Suprapubic skin (tissue), 3 donors: ENCODE measurements at regions not wholly inside any gene's neighbourhood (a gene's known extent, or its start where the extent isn't known, plus 50 kb on each side); places are given as distances from the start of the nearest gene placed in this dataset.

Experiments used
- EP300 ChIP-seq: sonication (generic); formaldehyde crosslinking; IDR thresholded peaks from one replicate; pipeline ENCODE4 v1.6.1; 2017; ENCODE audit warnings: antibody characterized with exemption
- POLR2A ChIP-seq, 2 donors: fragments of 450-650 bp; IDR thresholded peaks; one replicate each; pipeline ENCODE4 v1.6.1; 2017; ENCODE audit warnings: antibody characterized with exemption in 2 of 2, mild to moderate bottlenecking in 2 of 2, moderate library complexity in 2 of 2
- TF ChIP-seq, protein P1 (sequence below), 2 donors: fragments of 200-600 bp in 1 of 2; fragments of 450-650 bp in 1 of 2; sonication (generic) in 1 of 2; IDR thresholded peaks; one replicate each; pipeline ENCODE4 v1.5.1; 2016 to 2019; ENCODE audit warnings: antibody characterized with exemption in 2 of 2, mild to moderate bottlenecking in 1 of 2, moderate library complexity in 1 of 2

DNA sequence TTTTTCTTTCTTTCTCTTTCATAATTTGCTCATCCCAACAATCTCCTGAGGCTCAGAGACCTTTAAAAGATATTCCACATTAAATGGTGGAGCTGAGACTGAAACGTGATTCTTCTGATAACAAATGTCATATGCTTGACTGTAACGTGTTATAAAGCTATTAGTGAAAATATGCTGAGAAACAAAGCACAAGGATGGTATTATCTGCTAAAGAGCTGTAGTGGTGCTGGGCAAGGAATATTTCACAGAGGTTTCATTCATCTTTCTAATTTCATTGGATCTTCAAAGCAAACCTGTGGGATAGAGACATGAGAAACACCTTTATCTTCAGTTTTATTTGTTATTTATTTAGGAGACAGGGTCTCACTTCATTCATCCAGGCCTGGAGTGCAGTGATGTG, 98.1 kb upstream of the WLS start:
- TF ChIP-seq, protein P1, sequence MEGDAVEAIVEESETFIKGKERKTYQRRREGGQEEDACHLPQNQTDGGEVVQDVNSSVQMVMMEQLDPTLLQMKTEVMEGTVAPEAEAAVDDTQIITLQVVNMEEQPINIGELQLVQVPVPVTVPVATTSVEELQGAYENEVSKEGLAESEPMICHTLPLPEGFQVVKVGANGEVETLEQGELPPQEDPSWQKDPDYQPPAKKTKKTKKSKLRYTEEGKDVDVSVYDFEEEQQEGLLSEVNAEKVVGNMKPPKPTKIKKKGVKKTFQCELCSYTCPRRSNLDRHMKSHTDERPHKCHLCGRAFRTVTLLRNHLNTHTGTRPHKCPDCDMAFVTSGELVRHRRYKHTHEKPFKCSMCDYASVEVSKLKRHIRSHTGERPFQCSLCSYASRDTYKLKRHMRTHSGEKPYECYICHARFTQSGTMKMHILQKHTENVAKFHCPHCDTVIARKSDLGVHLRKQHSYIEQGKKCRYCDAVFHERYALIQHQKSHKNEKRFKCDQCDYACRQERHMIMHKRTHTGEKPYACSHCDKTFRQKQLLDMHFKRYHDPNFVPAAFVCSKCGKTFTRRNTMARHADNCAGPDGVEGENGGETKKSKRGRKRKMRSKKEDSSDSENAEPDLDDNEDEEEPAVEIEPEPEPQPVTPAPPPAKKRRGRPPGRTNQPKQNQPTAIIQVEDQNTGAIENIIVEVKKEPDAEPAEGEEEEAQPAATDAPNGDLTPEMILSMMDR (IDR thresholded peaks at IDR 0.05): no peak
- TF ChIP-seq EP300 (no peak), POLR2A (IDR thresholded peaks at IDR 0.05) (no peak)
